Fibroblast of peridontal ligament (primary cell): ENCODE measurements at regions not wholly inside any gene's neighbourhood (a gene's known extent, or its start where the extent isn't known, plus 50 kb on each side); places are given as distances from the start of the nearest gene placed in this dataset.

Experiments used
- DNase-seq: peaks from one replicate; pipeline ENCODE4 v3.0.0-alpha.2; 2010; ENCODE audit errors: extremely low read depth

DNA sequence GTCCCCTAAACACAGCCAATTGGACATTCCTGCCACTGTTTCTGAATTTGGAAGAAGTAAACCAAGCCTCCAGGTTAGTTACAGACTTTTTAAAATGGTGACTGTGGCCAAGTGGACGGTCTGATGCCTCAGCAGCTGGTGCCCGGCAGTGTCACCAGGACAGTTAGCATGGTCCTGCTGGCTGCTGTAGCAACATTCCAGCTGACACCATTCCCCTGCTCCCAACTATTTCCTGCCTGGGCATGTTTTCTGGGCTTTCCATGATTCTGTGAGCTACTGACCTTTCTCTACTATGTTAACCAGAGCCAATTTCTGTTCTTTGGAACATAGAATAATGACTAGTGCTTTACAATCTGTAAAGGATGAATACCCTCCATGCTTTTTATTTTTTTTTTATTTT is 95.0 kb downstream of the TLR5 start:
- no peak for DNase-seq

DNA sequence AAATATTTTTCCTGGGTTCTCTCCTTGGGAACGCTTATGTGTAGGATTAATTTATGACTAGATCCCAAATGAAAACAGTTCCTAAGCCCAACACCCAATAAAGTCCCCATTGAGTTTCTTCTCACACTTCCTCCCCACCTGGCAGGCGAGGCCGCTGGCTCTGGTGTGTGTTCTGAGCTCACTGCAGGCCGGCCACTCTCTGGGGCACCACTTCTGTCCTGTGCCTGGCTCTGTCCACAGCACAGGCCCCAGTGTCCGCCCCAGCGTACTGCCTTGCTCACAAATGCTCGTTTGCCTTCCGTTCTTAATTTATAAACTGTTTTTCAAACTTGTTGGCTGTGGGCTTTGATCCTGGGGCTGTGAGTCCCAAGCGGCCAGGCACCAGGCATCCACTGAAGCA is 90.6 kb downstream of the TLR5 start:
- DNase-seq, result no peak

DNA sequence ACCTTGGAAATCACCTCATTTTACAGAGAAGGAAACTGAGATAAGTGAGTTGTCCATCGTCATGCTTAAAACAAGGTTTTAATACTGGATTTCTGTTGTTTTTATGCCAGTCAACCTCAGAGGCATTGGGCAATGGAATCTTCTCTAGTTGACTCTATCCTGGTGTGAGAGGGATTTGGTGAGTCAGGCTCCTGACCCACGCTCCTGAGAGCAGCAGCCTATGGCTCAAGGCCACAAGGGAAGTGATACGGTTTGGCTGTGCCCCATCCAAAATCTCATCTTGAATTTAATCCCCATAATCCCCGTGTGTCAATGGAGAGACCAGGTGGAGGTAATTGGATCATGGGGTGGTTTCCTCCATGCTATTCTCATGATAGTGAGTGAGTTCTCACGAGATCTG is 90.1 kb downstream of the TLR5 start:
- peak; percentile 9 for DNase-seq

DNA sequence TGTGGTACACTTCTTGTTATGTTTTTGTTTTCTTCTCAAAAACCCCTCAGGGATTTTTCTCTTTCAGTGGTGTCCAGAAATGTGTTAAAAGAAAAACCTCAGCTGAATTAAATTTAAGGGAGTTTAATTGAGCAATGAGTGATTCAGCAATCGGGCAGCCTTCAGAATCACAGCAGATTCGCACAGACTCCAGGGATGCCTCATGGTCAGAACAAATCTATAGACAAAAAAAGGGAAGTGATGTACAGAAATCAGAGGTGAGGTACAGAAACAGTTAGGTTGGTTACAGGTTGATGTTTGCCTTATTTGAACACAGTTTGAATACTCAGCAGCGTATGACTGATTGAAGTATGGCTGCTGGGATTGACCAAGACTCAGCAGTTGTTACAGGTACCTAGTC is 86.2 kb downstream of the TLR5 start:
- no peak for DNase-seq

DNA sequence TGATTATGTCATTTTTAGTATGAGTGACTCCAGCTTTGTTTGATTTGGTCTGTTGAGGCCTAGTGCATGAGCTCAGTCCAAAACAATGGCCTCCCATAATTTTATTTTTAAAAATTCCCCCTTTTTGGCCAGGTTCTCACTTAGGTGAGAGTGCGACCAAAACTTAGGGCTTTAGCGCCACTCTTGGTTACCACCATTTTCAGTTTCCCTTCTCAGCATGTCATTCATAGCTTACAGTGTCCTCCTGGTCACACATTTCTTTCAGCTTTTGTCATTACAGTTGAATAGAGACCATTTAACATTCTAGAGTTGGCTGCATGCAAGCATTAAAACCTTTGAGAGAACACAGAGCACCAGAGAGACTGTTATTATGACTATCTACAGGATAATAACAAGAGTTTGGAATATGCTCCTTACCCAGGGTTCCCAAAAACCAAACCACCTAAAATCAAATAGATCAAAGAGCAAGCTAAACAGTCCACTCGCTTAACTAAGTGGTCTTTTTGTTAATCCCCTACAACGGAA is 85.4 kb downstream of the TLR5 start:
- no peak for DNase-seq
